IMR-90 (cell line): ENCODE measurements at regions not wholly inside any gene's neighbourhood (a gene's known extent, or its start where the extent isn't known, plus 50 kb on each side); places are given as distances from the start of the nearest gene placed in this dataset.

Experiments
- ATAC-seq: fragments of 200-7000 bp; cut with Tn5 transposase; 2 replicates; pipeline ENCODE4 v1.9.1; 2020; ENCODE audit warnings: low read depth, mild to moderate bottlenecking, moderate library complexity
- BruUV-seq: library from RNA; stranded (reverse); fragments of 400-500 nt; replicated peaks from 2 replicates; lab custom pipeline; 2021; lab: Mats Ljungman, UMichigan
- CTCF ChIA-PET: fragments of 300-600 bp; formaldehyde crosslinking; extraction: SDS; loops from one replicate; lab custom pipeline; 2021; ENCODE audit warnings: antibody characterized with exemption; lab: Yijun Ruan, JAX
- POLR2A ChIA-PET: fragments of 300-600 bp; sonication (Branson Sonifier 250); formaldehyde crosslinking; loops from one replicate; lab custom pipeline; 2022; ENCODE audit warnings: antibody characterized with exemption; ENCODE audit not compliant: unreplicated experiment; lab: Charles Lee
- DNase-seq: peaks from one replicate; pipeline ENCODE4 v3.0.0; 2013
- H2AFZ ChIP-seq: replicated peaks from 2 replicates; pipeline ENCODE3; 2013; ENCODE audit warnings: low read length, mild to moderate bottlenecking; ENCODE audit not compliant: poor library complexity
- H2AK5ac ChIP-seq: 2 replicates; pipeline ENCODE4 v1.6.1; 2013; ENCODE audit warnings: low read depth, low read length, inconsistent platforms
- H2AK9ac ChIP-seq: replicated peaks from 2 replicates; pipeline ENCODE3; 2013; ENCODE audit warnings: mild to moderate bottlenecking, low read depth, low read length, moderate library complexity; ENCODE audit not compliant: poor library complexity
- H2BK120ac ChIP-seq: 2 replicates; pipeline ENCODE4 v1.6.1; 2013; ENCODE audit warnings: low read depth, low read length, inconsistent platforms
- H2BK15ac ChIP-seq: 3 replicates; pipeline ENCODE4 v1.6.1; 2013; ENCODE audit warnings: low read depth, low read length, inconsistent platforms
- H2BK20ac ChIP-seq: 2 replicates; pipeline ENCODE4 v1.6.1; 2013; ENCODE audit warnings: low read depth, mild to moderate bottlenecking, inconsistent platforms, low read length, moderate library complexity
- H2BK5ac ChIP-seq: 2 replicates; pipeline ENCODE4 v1.6.1; 2013; ENCODE audit warnings: mild to moderate bottlenecking, low read depth, low read length, inconsistent platforms; ENCODE audit not compliant: poor library complexity, severe bottlenecking
- H3K14ac ChIP-seq: replicated peaks from 2 replicates; pipeline ENCODE4 v1.6.1; 2013; ENCODE audit warnings: low read depth, low read length, inconsistent platforms
- H3K18ac ChIP-seq: 2 replicates; pipeline ENCODE4 v1.6.1; 2013; ENCODE audit warnings: low read depth, low read length, control low read depth
- H3K23ac ChIP-seq: 2 replicates; pipeline ENCODE4 v1.6.1; 2013; ENCODE audit warnings: low read depth, low read length, inconsistent platforms
- H3K27ac ChIP-seq: 2 replicates; pipeline ENCODE4 v1.5.1; 2013; ENCODE audit warnings: mild to moderate bottlenecking, control low read depth, low read length; ENCODE audit not compliant: insufficient read depth
- H3K27me3 ChIP-seq: 2 replicates; pipeline ENCODE4 v1.6.1; 2013; ENCODE audit warnings: low read length; ENCODE audit not compliant: control insufficient read depth, insufficient read depth
- H3K36me3 ChIP-seq: 2 replicates; pipeline ENCODE4 v1.6.1; 2013; ENCODE audit warnings: low read length, mixed read lengths; ENCODE audit not compliant: control insufficient read depth, insufficient read depth
- H3K4ac ChIP-seq: 2 replicates; pipeline ENCODE4 v1.6.1; 2013; ENCODE audit warnings: low read depth, low read length, inconsistent platforms
- H3K4me1 ChIP-seq: 2 replicates; pipeline ENCODE4 v1.6.1; 2013; ENCODE audit warnings: low read length, mixed read lengths; ENCODE audit not compliant: control insufficient read depth, insufficient read depth
- H3K4me2 ChIP-seq: 2 replicates; pipeline ENCODE4 v1.6.1; 2013; ENCODE audit warnings: low read depth, mild to moderate bottlenecking, control low read depth, low read length, moderate library complexity
- H3K4me3 ChIP-seq: 2 replicates; pipeline ENCODE4 v1.5.1; 2013; ENCODE audit warnings: low read depth, mild to moderate bottlenecking, control low read depth, low read length, moderate library complexity; ENCODE audit not compliant: insufficient read depth
- H3K56ac ChIP-seq: 2 replicates; pipeline ENCODE4 v1.6.1; 2013; ENCODE audit warnings: low read length, inconsistent platforms; ENCODE audit not compliant: insufficient read depth; ENCODE audit errors: extremely low read depth
- H3K79me1 ChIP-seq, 2 experiments: 2 replicates each; pipeline ENCODE4 v1.6.1; 2013; ENCODE audit warnings: low read length in 2 of 2, inconsistent platforms in 1 of 2, low read depth in 1 of 2
- H3K9ac ChIP-seq: 2 replicates; pipeline ENCODE4 v1.6.1; 2013; ENCODE audit warnings: low read depth, low read length, control low read depth
- H3K9me1 ChIP-seq: 2 replicates; pipeline ENCODE4 v1.6.1; 2013; ENCODE audit warnings: low read length, inconsistent platforms; ENCODE audit not compliant: insufficient read depth
- H3K9me3 ChIP-seq: 2 replicates; pipeline ENCODE4 v1.6.1; 2013; ENCODE audit warnings: low read length; ENCODE audit not compliant: control insufficient read depth, insufficient read depth
- H4K20me1 ChIP-seq: 2 replicates; pipeline ENCODE4 v1.6.1; 2013; ENCODE audit warnings: low read length, inconsistent platforms; ENCODE audit not compliant: insufficient read depth
- H4K5ac ChIP-seq: 2 replicates; pipeline ENCODE4 v1.6.1; 2013; ENCODE audit warnings: mild to moderate bottlenecking, low read depth, low read length, control low read depth
- H4K8ac ChIP-seq, 2 experiments: 2 replicates each; pipeline ENCODE4 v1.6.1; 2013; ENCODE audit warnings: low read depth in 2 of 2, low read length in 2 of 2, control low read depth in 1 of 2, inconsistent platforms in 1 of 2
- H4K91ac ChIP-seq: 2 replicates; pipeline ENCODE4 v1.6.1; 2013; ENCODE audit warnings: low read depth, low read length, inconsistent platforms; ENCODE audit not compliant: insufficient read depth
- BHLHE40 ChIP-seq: fragments of 150-350 bp; IDR thresholded peaks from 2 replicates; pipeline ENCODE4 v1.6.1; 2016; ENCODE audit warnings: mild to moderate bottlenecking, low read depth, low read length
- CEBPB ChIP-seq: IDR thresholded peaks from 2 replicates; pipeline ENCODE4 v1.6.1; 2012; ENCODE audit warnings: low read depth, low read length, improper control_type of control experiment
- CHD1 ChIP-seq: IDR thresholded peaks from 2 replicates; pipeline ENCODE4 v1.6.1; 2012; ENCODE audit warnings: low read depth, low read length, improper control_type of control experiment
- CTCF ChIP-seq: conservative IDR thresholded peaks from 2 replicates; pipeline ENCODE4 v1.5.1; 2012; ENCODE audit warnings: mild to moderate bottlenecking, low read depth, low read length, improper control_type of control experiment
- ELK1 ChIP-seq: fragments of 150-350 bp; IDR thresholded peaks from 2 replicates; pipeline ENCODE4 v1.6.1; 2016; ENCODE audit warnings: low read depth, mild to moderate bottlenecking, low read length, moderate library complexity, borderline replicate concordance
- FOS ChIP-seq: fragments of 150-350 bp; IDR thresholded peaks from 2 replicates; pipeline ENCODE4 v1.6.1; 2016; ENCODE audit warnings: low read depth, low read length
- MAFK ChIP-seq: IDR thresholded peaks from 2 replicates; pipeline ENCODE4 v1.6.1; 2012; ENCODE audit warnings: low read depth, low read length, improper control_type of control experiment
- MAZ ChIP-seq: IDR thresholded peaks from 2 replicates; pipeline ENCODE4 v1.6.1; 2012; ENCODE audit warnings: low read depth, mild to moderate bottlenecking, low read length, improper control_type of control experiment, moderate library complexity, borderline replicate concordance
- MXI1 ChIP-seq: IDR thresholded peaks from 2 replicates; pipeline ENCODE4 v1.6.1; 2012; ENCODE audit warnings: low read depth, mild to moderate bottlenecking, low read length, moderate library complexity, borderline replicate concordance
- NFE2L2 ChIP-seq: fragments of 150-350 bp; IDR thresholded peaks from 2 replicates; pipeline ENCODE4 v1.6.1; 2016; ENCODE audit warnings: low read depth, mild to moderate bottlenecking, low read length
- POLR2A ChIP-seq: IDR thresholded peaks from 2 replicates; pipeline ENCODE4 v1.6.1; 2012; ENCODE audit warnings: mild to moderate bottlenecking, low read depth, low read length
- RAD21 ChIP-seq: IDR thresholded peaks from 2 replicates; pipeline ENCODE4 v1.6.1; 2012; ENCODE audit warnings: low read length, improper control_type of control experiment
- RCOR1 ChIP-seq: IDR thresholded peaks from 2 replicates; pipeline ENCODE4 v1.6.1; 2012; ENCODE audit warnings: mild to moderate bottlenecking, low read length, improper control_type of control experiment; ENCODE audit not compliant: insufficient replicate concordance
- RFX5 ChIP-seq: IDR thresholded peaks from 2 replicates; pipeline ENCODE4 v1.8.0; 2012; ENCODE audit warnings: low read depth, mild to moderate bottlenecking, low read length, moderate library complexity
- SMC3 ChIP-seq: fragments of 150-350 bp; IDR thresholded peaks from 2 replicates; pipeline ENCODE4 v1.6.1; 2016; ENCODE audit warnings: low read depth, mild to moderate bottlenecking, antibody characterized with exemption, low read length, moderate library complexity
- USF2 ChIP-seq: fragments of 150-350 bp; IDR thresholded peaks from 2 replicates; pipeline ENCODE4 v1.6.1; 2017; ENCODE audit warnings: mild to moderate bottlenecking, antibody characterized with exemption, low read length, low read depth
- WGBS, 2 experiments: methylation state at CpG; one replicate each; pipeline versions ENCODE4 v1.1.5 to v1.1.7; 2013; ENCODE audit warnings: missing lambda C conversion rate in 2 of 2; ENCODE audit not compliant: insufficient read length in 1 of 2; ENCODE audit errors: extremely low coverage in 2 of 2; 5-methylcytosine and 5-hydroxymethylcytosine counted together
- dilution Hi-C: fragments of 300-500 bp; cut with HindIII; formaldehyde crosslinking; loops from one replicate; pipeline ENCODE4 v1.14.3; 2018; ENCODE audit warnings: low sequenced_read_pairs; ENCODE audit not compliant: unreplicated experiment
- in situ Hi-C: fragments of 300-500 bp; cut with MboI; formaldehyde crosslinking; loops from 3 replicates; pipeline ENCODE4 v1.14.3; 2019; ENCODE audit warnings: low sequenced_read_pairs, inconsistent platforms, mixed read lengths
- intact Hi-C: fragments of 100-400 bp; cut with micrococcal nuclease; formaldehyde crosslinking; loops from 2 replicates; pipeline ENCODE4 v1.10.0; 2022

GRCh38 chrX:22650691-22651090 is 349.1 kb upstream of the DDX53 start:
- Histone ChIP-seq H2BK15ac (no peak overlapping the region), H2BK120ac (no peak overlapping the region), H3K23ac (no peak overlapping the region), H3K4me3 (no peak overlapping the region), H3K9me3 (no peaks in the 10 kb centered on the region), H2AK5ac (no peak overlapping the region), H4K20me1 (no peaks in the 10 kb centered on the region), H3K4me1 (no peaks in the 10 kb centered on the region), H3K9ac (no peak overlapping the region), H3K4me2 (no peak overlapping the region), H2BK5ac (no peak overlapping the region), H3K9me1 (no peaks in the 10 kb centered on the region), H4K8ac (no peak overlapping the region), H4K5ac (no peak overlapping the region), H2AFZ (no peak overlapping the region), H3K79me1 (no peaks in the 10 kb centered on the region), H3K18ac (no peak overlapping the region), H4K91ac (no peak overlapping the region), H3K27me3 (no peaks in the 10 kb centered on the region), H3K27ac (no peak overlapping the region), H2AK9ac (no peak overlapping the region), H3K4ac (no peak overlapping the region), H3K14ac (no peak overlapping the region), H2BK20ac (no peak overlapping the region), H3K36me3 (no peaks in the 10 kb centered on the region), H3K56ac (no peak overlapping the region)
- no CpG with 5 or more reads among the region's 5 CpGs for WGBS, 2 experiments
- dilution Hi-C loops (no loop called here), in situ Hi-C loops (no loop called here), intact Hi-C loops (no loop called here)
- ATAC-seq, result no peak
- no peak for DNase-seq
- ChIA-PET POLR2A (no interaction called here), CTCF (no interaction called here)
- no TSS peak for BruUV-seq
- TF ChIP-seq ELK1 (no peak), POLR2A (no peak), NFE2L2 (no peak), MXI1 (no peak), MAFK (no peak), CTCF (no peak), RAD21 (no peak), SMC3 (no peak), RCOR1 (no peak), FOS (no peak), CHD1 (no peak), RFX5 (no peak), MAZ (no peak), USF2 (no peak), BHLHE40 (no peak), CEBPB (no peak)
